KBM-7 (cell line): ENCODE measurements at regions not wholly inside any gene's neighbourhood (a gene's known extent, or its start where the extent isn't known, plus 50 kb on each side); places are given as distances from the start of the nearest gene placed in this dataset.

Experiments
- DNase-seq: peaks from one replicate; pipeline ENCODE4 v3.0.0-alpha.2; 2015
- in situ Hi-C: fragments of 300-500 bp; cut with MboI; formaldehyde crosslinking; loops from 2 replicates; pipeline ENCODE4 v1.14.3; 2020; ENCODE audit warnings: low sequenced_read_pairs, low pct_unique_long_range_greater_than_20kb, mixed read lengths

DNA sequence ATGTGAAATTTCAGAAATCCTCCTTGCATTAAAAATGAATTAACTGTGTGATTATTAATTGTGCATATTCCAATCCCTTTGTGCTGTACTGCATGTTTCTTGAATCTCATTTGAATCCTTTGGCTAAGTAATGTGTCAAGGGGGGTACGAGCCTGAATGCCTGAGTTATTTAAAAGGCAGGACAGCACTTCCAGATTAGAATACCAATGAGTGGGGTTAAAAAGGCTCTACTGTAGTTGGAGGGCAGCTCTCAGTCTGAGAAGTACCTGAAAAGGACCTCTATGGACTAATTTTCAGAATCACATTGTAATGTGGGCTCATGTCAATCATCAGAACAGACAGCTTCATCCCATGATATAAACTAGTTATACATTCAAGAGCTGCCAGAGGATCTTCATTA is 423.0 kb downstream of the GRB14 start:
- DNase-seq = no peak

DNA sequence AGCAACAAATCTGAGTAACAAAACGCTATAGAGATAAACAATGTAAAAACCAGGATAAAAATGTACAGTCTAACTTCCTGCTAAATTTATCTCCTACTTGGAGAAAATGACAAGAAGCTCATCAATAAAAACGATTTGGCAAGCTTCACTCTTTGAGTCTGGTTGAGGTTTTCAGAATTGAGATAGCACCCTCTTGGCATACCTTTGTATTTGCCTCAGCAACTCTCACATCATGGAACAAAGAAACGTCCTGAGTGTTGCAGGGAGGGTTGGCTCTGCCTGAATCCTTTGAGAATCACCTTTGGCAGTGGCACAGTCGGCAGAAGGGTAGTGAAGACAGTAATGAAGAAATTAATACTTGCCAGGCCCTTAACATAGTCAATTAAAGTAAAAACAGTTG is 430.6 kb downstream of the GRB14 start:
- no peak for DNase-seq
- in situ Hi-C loops = no loop called here

More for the DNA sequence above, 423.0 kb downstream of the GRB14 start:
- in situ Hi-C loops = no loop called here

DNA sequence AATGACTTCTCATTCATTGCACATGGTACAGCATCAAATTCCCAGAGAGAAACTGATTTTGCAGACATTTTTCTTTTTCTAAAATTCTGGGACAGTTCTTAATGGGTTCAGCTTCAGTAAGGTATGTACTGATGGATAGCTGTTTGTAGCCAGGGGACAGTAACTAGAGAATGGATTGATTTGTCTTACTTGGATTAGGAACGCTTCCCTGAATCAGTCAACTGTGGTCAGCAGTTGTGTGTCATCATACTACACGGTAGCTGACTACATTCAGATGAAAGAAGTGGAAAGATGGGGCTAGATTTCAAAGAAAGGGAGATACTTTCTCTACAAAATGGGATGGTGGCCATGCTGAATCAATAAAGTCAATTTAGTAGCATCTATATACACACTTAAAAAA is 431.4 kb downstream of the GRB14 start:
- no peak for DNase-seq
- in situ Hi-C loops = no loop called here

- in situ Hi-C loops = no loop called here
- DNase-seq = no peak
Measured at GRCh38 chr2:164187121-164187520, 434.2 kb downstream of the GRB14 start.

GRCh38 chr2:164186591-164186990 is 434.7 kb downstream of the GRB14 start:
- in situ Hi-C loops = no loop called here
- no peak for DNase-seq

GRCh38 chr2:164182116-164182627 is 439.1 kb downstream of the GRB14 start:
- in situ Hi-C loops = no loop called here
- no peak for DNase-seq

DNA sequence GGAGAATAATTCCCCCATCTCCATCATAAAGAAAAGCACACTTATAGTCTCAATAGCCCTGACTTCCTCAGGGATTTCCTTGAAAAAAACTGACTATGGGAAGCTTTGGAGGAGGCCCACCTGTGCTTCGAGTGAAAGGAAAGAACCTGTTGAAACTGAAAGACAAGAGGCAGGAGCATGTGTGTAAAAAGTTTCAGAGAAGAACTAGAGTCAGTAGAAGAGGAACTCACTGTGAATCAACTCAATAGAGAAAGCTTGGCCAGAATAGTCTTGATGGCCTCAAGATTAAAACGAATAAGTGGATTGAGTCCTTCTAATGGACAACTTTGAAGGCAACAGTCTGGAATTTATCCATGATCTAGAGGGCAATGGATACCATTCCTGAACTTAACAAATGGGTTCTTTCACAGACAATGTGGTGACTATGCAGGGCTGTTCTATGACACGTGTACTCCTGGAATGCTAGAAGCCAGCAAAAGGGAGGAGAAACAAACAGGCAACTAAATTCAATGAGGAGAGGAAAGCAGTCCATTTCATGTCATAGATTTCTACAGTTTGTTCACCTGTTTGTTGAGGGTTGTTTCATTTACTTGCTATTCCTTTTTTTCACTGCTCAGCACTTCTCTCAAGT is 442.3 kb downstream of the GRB14 start:
- no peak for DNase-seq
- in situ Hi-C loops = no loop called here

- in situ Hi-C loops = no loop called here
- no peak for DNase-seq
Measured at GRCh38 chr2:164164602-164165001, 428.8 kb upstream of the FIGN start.

GRCh38 chr2:164155558-164155957 is 419.8 kb upstream of the FIGN start:
- no peak for DNase-seq
- in situ Hi-C loops = no loop called here

- in situ Hi-C loops = no loop called here
- DNase-seq = no peak
Measured at GRCh38 chr2:164151522-164151921, 415.7 kb upstream of the FIGN start.

- in situ Hi-C loops = no loop called here
- DNase-seq = no peak
Measured at GRCh38 chr2:164150604-164151003, 414.8 kb upstream of the FIGN start.

DNA sequence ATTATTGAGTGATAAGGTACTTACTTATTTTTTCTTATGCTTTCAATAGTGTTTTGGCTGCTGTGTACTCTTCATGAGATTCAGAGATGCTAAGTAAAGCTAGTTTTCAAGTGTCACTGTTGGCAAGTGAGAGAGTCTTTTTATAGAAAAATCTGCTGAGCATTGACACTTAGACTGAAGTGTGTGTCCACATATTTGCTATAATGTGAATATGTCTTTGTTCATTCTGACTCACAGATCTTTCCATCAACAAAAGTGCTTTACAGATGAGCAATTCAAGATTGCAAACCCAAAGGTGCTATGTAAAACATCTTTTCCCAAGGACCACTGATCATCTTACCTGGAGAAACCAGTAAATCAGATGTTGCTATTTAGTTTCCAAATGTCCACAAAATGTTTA is 410.6 kb upstream of the FIGN start:
- in situ Hi-C loops = no loop called here

DNA sequence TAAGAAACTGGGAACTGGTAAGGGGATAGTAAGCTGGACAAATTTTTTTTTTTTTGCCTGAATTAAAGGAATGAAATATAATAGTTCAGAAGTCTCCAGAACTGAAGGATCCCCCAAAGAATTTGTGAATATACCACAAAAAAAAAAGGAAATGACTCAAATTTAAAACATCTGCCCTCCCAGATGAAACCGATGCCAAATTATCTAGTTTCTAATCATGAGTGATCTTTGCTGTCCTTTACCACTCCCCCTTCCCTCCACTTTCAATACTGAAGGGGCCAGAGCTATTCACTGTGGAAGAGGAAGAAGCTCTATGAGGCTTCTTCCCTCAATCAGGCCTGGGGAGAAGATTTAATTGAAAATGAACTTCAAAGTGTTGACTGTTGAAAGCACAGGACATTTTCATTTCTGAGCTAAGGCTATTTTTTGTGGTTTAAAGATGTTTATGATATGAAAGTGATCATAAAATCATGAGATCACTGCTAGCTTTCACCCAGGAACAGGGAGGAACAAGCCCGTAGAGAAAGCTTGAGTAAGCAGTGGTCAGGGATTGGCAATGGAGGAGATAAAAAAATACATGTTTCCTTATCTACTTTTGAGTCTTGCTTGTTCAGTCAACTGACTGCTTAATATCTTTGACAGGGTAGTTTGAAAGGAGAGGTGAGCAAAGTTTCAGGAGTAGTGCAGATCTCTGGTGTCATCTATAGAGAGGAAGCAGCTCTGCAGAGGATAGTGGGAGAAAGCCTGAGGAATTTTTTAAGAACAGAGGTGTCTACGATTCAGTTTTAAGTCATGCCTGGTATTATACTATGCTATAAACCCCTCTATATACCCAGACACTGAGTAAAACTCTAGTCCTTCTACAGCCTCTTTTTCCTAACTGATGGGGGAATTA is 409.5 kb upstream of the FIGN start:
- DNase-seq = no peak
- in situ Hi-C loops = no loop called here

More for the DNA sequence above, 410.6 kb upstream of the FIGN start:
- DNase-seq = no peak

GRCh38 chr2:164143183-164143930 is 407.5 kb upstream of the FIGN start:
- in situ Hi-C loops = no loop called here

GRCh38 chr2:164142755-164143154 is 406.9 kb upstream of the FIGN start:
- DNase-seq = no peak
- in situ Hi-C loops = no loop called here

More at GRCh38 chr2:164143183-164143930, 407.5 kb upstream of the FIGN start:
- DNase-seq = no peak

DNA sequence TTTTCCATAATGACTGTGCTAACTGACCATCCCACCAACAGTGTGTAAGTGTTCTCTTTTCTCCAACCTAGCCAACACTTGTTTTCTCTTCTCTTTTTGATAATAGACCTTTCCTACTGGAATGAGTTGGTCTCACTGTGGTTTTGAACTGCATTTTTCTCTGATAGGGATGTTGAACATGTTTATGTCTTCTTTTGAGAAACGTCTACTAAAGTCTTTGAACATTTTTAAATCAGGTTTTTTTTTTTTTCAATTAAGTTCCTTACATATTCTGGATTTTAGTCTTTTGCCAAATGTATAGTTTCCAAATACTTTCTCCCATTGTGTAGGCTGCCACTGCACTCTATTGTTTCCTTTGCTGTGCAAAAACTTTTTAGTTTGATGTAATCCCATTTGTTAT is 405.5 kb upstream of the FIGN start:
- DNase-seq = no peak
- in situ Hi-C loops = no loop called here

- in situ Hi-C loops = no loop called here
Measured at GRCh38 chr2:164138750-164139149, 402.9 kb upstream of the FIGN start.

GRCh38 chr2:164134336-164134735 is 398.5 kb upstream of the FIGN start:
- in situ Hi-C loops = no loop called here
- no peak for DNase-seq

More at GRCh38 chr2:164138750-164139149, 402.9 kb upstream of the FIGN start:
- DNase-seq = no peak

- in situ Hi-C loops = no loop called here
- DNase-seq = no peak
Measured at GRCh38 chr2:164127971-164128527, 392.2 kb upstream of the FIGN start.
